Ascending aorta (tissue), 2 donors: ENCODE measurements at regions not wholly inside any gene's neighbourhood (a gene's known extent, or its start where the extent isn't known, plus 50 kb on each side); places are given as distances from the start of the nearest gene placed in this dataset.
"Not testable (repeated sequence)": the region's sequence is repeated elsewhere in the genome, so short reads cannot be mapped to it uniquely, and the experiment has no call there.

Experiments used
- DNase-seq, 2 donors: peaks; one replicate each; pipeline ENCODE4 v3.0.0-alpha.2; 2019; ENCODE audit warnings: low spot score in 2 of 2
- H3K27ac ChIP-seq, 2 donors: fragments of 200-600 bp; sonication (generic); one replicate each; pipeline ENCODE4 v1.5.1; 2016 to 2017; ENCODE audit warnings: mild to moderate bottlenecking in 1 of 2
- H3K27me3 ChIP-seq: fragments of 200-600 bp; sonication (generic); one replicate; pipeline ENCODE4 v1.5.1; 2017
- H3K36me3 ChIP-seq, 2 donors: fragments of 200-600 bp; sonication (generic); one replicate each; pipeline ENCODE4 v1.5.1; 2016
- H3K4me1 ChIP-seq, 2 donors: fragments of 200-600 bp; sonication (generic); one replicate each; pipeline ENCODE4 v1.5.1; 2016 to 2017; ENCODE audit warnings: mild to moderate bottlenecking in 1 of 2
- H3K4me3 ChIP-seq, 2 donors: fragments of 200-600 bp; sonication (generic); one replicate each; pipeline ENCODE4 v1.5.1; 2016 to 2017; ENCODE audit warnings: mild to moderate bottlenecking in 1 of 2
- H3K9me3 ChIP-seq, 2 donors: fragments of 200-600 bp; sonication (generic); one replicate each; pipeline ENCODE4 v1.5.1; 2016
- intact Hi-C: fragments of 100-400 bp; cut with DNase I; formaldehyde crosslinking; loops from one replicate; pipeline ENCODE4 v1.15.1; 2023
- TF ChIP-seq, protein P1 (sequence below), 3 experiments: fragments of 200-600 bp in 2 of 3; fragments of 450-650 bp in 1 of 3; sonication (generic) in 2 of 3; IDR thresholded peaks; one replicate each; pipeline ENCODE4 v1.5.1; 2016 to 2019; ENCODE audit warnings: antibody characterized with exemption in 3 of 3, mild to moderate bottlenecking in 1 of 3, moderate library complexity in 1 of 3

DNA sequence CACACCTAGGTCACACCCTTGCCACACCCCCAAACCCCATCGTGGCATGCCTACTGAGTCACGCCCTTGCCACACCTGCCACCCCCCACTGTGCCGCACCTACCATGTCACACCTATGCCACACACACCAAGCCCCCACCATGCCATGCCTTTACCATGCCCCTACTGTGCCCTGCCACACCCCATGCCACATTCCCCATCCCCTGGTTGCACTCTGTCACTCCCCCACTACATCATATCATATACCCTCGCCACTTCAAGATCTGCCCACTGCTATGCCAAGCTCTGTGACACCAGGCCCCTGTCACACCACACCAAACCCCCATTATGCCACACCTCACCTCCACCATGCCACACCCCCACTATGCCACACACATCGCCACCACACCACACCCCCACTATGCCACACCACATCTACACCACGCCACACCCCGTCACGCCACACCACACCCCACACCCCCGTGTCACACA lies 101.2 kb downstream of the OLFM1 start:
- H3K27ac ChIP-seq, result no peak overlapping the region
- intact Hi-C loops, result no loop called here
- H3K27me3 ChIP-seq, result no peaks in the 10 kb centered on the region
- TF ChIP-seq, protein P1, sequence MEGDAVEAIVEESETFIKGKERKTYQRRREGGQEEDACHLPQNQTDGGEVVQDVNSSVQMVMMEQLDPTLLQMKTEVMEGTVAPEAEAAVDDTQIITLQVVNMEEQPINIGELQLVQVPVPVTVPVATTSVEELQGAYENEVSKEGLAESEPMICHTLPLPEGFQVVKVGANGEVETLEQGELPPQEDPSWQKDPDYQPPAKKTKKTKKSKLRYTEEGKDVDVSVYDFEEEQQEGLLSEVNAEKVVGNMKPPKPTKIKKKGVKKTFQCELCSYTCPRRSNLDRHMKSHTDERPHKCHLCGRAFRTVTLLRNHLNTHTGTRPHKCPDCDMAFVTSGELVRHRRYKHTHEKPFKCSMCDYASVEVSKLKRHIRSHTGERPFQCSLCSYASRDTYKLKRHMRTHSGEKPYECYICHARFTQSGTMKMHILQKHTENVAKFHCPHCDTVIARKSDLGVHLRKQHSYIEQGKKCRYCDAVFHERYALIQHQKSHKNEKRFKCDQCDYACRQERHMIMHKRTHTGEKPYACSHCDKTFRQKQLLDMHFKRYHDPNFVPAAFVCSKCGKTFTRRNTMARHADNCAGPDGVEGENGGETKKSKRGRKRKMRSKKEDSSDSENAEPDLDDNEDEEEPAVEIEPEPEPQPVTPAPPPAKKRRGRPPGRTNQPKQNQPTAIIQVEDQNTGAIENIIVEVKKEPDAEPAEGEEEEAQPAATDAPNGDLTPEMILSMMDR (IDR thresholded peaks at IDR 0.05), result no peak
- no peaks in the 10 kb centered on the region for H3K9me3 ChIP-seq
- no peaks in the 10 kb centered on the region for H3K4me1 ChIP-seq
- H3K4me3 ChIP-seq, result no peak overlapping the region
- no peak for DNase-seq
- H3K36me3 ChIP-seq, result no peaks in the 10 kb centered on the region

DNA sequence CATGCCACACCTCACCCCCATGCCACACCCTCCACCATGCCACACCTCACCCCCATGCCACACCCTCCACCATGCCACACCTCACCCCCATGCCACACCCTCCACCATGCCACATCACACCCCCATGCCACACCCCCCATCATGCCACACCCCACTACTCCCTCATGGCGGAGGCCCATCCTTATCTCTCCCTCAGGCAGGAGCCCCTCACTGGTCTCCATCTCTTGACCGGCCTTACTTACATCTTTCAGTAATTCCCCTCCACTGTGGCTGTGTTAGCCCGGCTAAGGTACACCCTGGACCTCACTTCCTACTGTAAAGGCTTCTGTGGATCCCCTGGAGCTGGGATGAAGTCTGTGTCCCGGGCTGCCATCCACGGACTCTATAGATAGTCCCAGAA lies 102.0 kb downstream of the OLFM1 start:
- Histone ChIP-seq H3K4me3 (no peak overlapping the region), H3K4me1 (no peaks in the 10 kb centered on the region), H3K36me3 (no peaks in the 10 kb centered on the region), H3K27me3 (no peaks in the 10 kb centered on the region), H3K9me3 (no peaks in the 10 kb centered on the region), H3K27ac (no peak overlapping the region)
- no peak for DNase-seq
- TF ChIP-seq, protein P1 (IDR thresholded peaks at IDR 0.05), result no peak
- intact Hi-C loops, result no loop called here

DNA sequence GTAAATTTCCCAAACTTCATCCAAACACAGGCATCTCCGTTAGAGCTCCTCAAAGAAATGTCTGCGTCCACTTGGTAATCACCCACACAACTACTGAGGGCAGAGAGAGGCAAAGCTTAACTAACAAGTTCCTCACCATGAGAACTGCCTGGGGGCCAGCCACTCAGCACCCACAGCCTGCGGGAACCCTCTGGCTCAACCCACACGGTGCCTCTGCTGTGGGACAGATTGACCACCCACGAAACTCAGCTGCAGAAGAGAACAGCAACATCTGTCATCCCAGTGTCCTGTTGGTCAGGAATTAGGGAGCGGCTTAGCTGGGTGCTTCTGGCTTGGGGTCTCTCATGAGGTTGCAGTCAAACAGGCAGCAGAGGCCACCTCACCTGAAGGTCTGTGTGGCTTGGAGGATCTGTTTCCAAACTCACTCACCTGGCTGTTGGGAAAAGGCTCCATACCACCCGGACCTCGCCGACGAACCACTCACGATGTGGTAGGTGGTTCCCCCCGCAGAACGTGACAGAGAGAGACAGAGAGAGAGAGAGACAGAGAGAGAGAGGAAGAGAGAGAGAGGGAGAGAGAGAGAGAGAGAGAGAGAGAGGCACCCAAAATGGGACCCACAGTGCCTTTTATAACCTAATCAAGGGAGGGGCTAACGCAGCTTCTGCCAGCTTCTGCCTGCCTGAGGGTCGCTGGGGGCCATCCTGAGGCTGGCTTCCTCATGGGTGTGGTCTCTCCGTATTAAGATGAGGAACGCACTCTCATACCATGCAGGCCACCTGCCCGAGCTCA lies 103.5 kb downstream of the OLFM1 start:
- H3K4me1 ChIP-seq, result no peaks in the 10 kb centered on the region
- TF ChIP-seq, protein P1 (IDR thresholded peaks at IDR 0.05), result no peak
- no peaks in the 10 kb centered on the region for H3K27me3 ChIP-seq
- H3K4me3 ChIP-seq, result no peak overlapping the region
- intact Hi-C loops, result no loop called here
- H3K27ac ChIP-seq, result no peak overlapping the region
- H3K9me3 ChIP-seq, result no peaks in the 10 kb centered on the region
- H3K36me3 ChIP-seq, result no peaks in the 10 kb centered on the region
- no peak for DNase-seq

DNA sequence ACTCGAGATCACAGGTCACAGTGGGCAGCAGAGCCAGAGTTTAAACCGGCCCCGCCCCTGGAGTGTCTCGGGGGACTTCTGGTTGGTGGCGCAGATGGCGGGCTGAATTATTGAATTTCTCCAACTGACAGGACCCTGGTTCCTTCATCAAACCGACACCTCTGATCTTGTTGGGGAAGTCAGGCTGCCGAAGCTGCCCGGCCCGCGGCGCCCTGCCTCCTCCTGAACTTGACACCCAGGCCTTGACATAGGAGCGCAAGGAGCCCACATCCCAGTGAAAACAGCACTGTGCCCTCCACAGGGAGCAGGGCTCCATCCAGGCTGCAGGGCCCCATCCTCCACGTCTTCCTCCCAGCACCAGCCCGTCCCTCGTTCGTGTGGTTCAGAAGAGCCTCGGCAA lies 105.2 kb downstream of the OLFM1 start:
- no peaks in the 10 kb centered on the region for H3K27me3 ChIP-seq
- TF ChIP-seq, protein P1 (IDR thresholded peaks at IDR 0.05), result no peak
- intact Hi-C loops, result no loop called here
- H3K4me1 ChIP-seq, result no peaks in the 10 kb centered on the region
- H3K36me3 ChIP-seq, result no peaks in the 10 kb centered on the region
- H3K4me3 ChIP-seq, result no peak overlapping the region
- H3K27ac ChIP-seq, result no peak overlapping the region
- H3K9me3 ChIP-seq, result no peaks in the 10 kb centered on the region
- no peak for DNase-seq

DNA sequence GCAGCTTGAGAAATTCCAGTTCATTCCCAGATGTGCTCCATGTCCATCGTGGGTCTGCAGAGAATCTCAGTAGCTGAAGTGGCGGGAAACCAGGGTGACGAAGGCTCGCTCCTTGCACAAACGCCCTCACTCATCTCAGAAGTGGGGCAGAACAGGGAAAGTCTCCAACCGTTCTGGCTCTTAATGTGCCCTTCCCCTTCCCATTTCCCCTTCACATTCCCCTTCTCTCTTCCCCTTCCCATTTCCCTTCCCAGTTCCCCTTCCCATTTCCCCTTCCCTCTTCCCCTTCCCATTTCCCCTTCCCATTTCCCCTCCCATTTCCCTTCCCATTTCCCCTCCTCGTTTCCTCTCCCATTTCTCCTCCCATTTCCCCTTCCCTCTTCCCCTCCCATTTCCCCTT lies 108.5 kb downstream of the OLFM1 start:
- H3K36me3 ChIP-seq, H3K27me3 ChIP-seq, intact Hi-C loops, DNase-seq, H3K4me3 ChIP-seq, H3K4me1 ChIP-seq, H3K9me3 ChIP-seq, H3K27ac ChIP-seq: not testable (repeated sequence)

DNA sequence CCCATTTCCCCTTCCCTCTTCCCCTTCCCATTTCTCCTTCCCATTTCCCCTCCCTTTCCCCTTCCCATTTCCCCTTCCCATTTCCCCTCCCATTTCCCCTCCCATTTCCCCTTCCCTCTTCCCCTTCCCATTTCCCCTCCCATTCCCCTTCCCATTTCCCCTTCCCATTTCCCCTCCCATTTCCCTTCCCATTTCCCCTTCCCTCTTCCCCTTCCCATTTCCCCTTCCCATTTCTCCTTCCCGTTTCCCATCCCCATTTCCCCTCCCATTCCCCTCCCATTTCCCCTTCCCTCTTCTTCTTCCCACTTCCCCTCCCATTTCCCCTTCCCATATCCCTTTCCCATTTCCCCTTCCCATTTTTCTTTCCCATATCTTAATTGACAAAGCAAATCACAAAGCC lies 109.0 kb downstream of the OLFM1 start:
- Histone ChIP-seq H3K9me3 (no peaks in the 10 kb centered on the region), H3K36me3 (no peaks in the 10 kb centered on the region), H3K4me3 (no peak overlapping the region), H3K27me3 (no peaks in the 10 kb centered on the region), H3K27ac (no peak overlapping the region), H3K4me1 (no peaks in the 10 kb centered on the region)
- TF ChIP-seq, protein P1 (IDR thresholded peaks at IDR 0.05), result no peak
- intact Hi-C loops, result no loop called here
- DNase-seq, result no peak
